ENCODE measurements at regions not wholly inside any gene's neighbourhood (a gene's known extent, or its start where the extent isn't known, plus 50 kb on each side); places are given as distances from the start of the nearest gene placed in this dataset.

DNA sequence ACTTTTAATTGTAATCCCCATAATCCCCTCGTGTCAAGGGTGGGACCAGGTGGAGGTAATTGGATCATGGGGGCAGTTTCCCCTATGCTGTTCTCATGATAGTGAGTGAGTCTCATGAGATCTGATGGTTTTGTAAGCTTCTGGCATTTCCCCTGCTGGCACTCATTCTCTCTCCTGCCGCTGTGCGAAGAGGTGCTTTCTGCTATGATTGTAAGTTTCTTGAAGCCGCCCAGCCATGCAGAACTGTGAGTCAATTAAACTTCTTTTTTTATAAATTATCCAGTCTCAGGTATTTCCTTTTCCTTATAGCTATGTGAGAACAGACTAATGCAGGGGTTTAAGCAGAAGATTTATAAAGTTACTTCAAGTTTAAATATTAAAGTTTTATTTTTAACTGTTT lies 655.2 kb downstream of the EPHA4 start:
- no peak for DNase-seq (ENCODE audit: low spot score)

- no peak for DNase-seq (ENCODE audit: low spot score)
Observed at GRCh38 chr2:220930271-220931076, 641.6 kb downstream of the EPHA4 start.

DNA sequence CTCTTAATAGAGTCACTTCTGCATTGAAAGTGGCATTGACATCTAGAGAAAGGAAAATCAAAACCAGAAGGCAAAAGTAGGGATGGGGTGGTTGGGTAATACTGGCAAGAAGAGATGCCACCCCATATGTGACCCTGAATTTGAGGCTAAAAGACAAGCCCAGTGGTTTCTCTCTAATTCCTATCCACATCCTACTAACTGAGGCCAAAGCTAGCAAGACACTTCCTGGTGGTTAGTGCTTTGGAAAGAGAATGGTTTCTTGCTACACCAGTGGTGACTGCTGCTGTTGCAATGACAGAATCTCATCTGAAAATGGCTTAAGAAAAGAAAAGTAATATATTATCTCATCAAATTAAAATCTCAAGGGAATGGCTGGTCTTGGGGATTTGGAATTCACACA lies 640.6 kb downstream of the EPHA4 start:
- no peak for DNase-seq (ENCODE audit: low spot score)

DNA sequence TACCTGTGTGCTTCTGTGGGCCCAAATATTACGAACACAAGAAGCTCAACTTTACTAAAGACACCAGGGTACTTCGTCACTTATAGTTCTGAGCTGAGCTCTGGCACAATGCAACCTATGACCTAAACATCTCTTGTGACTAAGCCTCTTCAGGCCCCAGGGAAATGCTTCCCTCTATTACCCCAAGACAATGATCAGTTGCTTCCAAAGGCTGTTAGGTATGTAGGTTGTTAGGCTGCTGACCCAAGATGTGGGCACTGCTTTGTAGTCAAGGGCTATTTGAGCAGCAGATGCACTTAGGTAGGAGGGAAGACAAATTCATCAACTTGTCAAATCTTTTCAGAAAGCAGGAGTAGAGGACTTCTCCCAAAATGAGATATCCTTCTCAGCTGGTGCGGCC lies 640.1 kb downstream of the EPHA4 start:
- no peak for DNase-seq (ENCODE audit: low spot score)

DNA sequence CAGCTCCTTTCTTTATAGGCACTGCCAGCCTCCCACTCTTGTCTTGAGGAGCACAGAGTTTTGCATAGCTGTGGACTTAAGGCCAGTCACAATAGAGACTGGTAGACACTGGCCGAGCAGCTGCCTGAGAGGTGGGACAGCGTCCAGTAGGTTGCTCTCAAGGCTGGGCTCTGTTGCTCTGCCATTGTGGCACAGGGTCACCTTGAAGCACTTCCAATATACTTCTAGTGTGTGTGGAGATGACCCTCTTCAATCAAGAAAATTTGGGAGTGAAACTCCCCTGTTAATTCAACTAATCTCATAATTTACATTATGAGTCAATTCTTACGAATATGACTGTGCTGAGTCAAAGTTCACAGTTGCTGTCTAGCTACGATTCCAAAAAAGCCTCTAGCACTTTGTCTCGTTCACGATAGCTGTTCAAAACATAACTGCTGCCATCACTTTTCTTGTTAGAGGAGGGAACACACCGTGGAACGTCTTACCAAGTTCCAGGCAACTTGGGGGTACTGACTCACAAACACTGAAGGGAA lies 636.2 kb downstream of the EPHA4 start:
- DNase-seq (ENCODE audit: low spot score), result no peak

DNA sequence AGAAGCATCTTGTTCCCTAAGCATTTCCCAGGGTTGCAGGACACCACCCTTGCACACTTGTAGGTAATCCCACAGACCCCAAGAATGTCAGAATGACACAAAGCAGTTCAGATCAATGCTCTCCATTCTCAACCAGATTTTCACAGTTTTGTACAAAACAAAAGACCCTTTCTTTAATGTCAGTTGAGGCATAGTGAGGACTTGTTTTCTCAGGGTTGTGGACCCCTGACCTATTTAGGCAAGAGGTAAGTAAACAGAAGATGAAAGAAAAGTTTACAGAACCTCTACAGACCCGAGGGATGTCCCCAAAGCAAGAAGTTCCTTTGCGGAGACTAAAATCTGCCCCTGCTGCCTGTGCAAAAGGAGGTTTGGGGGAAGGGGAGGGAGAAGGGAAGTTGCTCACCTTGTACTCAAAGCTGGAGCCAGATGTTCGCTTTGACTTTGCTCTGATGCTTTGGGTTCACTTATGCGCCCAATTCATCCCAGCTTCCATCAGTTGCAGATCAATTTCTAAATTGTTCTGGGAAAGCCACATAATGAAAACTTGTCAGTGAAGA lies 635.4 kb downstream of the EPHA4 start:
- no peak for DNase-seq (ENCODE audit: low spot score)

DNA sequence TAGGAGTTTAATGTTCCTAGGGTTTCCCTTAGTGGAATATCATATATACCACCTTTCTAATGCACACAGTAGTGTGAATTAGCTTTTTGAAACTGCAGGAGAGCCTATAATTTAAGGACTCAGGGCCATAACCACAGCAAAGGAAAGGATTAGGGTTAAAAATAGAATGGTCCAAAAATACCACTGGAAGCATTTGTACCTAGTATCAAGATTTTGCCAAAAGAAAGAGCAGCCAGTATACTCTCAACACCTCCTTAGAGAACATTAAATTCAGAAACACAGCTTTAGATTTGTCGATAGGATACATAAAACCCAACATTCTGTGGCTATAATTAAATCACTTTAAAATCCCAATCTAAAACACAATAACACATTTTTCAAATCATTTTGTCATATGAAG lies 634.9 kb downstream of the EPHA4 start:
- no peak for DNase-seq (ENCODE audit: low spot score)

DNA sequence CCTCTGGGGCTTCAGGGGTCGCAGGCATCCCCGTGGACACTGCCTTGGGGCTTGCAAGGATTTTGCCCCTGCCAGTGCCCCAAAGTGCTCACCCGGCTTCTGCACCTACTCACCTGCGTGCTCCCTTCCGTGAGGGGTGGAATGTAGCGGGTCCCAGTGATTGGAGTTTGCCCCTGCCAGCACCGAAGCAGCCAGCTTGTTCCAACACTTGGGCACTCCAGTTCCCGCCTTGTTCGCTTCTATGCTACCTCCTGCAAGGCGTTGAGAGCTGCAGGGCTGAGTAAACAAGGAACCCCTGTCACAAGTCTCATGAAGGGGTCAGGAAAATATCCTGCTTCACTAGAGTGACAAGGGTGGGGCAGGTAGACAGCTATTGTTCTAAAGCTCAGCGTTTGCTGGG lies 631.5 kb downstream of the EPHA4 start:
- no peak for DNase-seq (ENCODE audit: low spot score)

GRCh38 chr2:220941683-220942082 lies 630.4 kb downstream of the EPHA4 start:
- no peak for DNase-seq (ENCODE audit: low spot score)

GRCh38 chr2:220946552-220946951 lies 625.6 kb downstream of the EPHA4 start:
- DNase-seq (ENCODE audit: low spot score), result no peak

DNA sequence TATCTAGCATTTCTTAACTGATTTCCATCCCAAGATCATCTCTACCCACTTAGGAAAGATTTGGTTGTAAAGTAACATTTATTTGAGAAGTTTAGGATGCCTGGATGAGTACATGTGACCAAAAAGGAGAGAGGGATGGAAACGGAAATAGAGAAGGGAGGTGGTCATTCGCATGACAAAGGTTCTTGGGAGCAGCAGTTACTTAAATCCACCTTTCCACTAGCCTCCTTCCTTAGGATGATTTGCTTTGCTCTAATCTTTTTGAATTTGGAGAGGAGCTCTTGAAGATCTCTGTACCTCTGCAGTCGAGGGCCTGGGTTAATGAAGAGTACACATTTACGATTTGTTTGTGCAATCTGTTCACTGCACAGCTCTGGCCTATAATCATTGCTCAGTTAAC lies 623.5 kb downstream of the EPHA4 start:
- DNase-seq (ENCODE audit: low spot score), result no peak

DNA sequence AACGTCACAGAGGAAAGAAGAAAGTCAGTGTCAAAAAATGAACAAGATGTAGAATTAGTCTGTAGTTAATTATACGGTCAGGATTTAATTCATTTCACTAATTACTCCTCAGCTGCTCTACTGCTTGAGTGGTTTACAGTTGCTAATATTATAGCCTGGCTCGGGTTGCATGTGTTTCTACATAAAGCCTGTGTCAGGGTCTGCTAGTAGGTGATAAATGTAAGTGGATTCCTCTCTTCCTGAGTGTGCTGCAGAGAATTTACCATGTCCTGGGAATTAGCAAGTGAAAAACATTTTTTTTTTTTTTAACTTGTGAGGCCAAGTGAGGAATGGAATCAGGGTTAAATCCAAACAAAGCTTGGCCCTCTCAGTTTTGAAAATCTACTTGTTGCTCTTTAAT lies 622.6 kb downstream of the EPHA4 start:
- DNase-seq (ENCODE audit: low spot score), result no peak

GRCh38 chr2:220955776-220956175 lies 616.3 kb downstream of the EPHA4 start:
- DNase-seq (ENCODE audit: low spot score), result no peak

GRCh38 chr2:220956429-220956828 lies 615.7 kb downstream of the EPHA4 start:
- DNase-seq (ENCODE audit: low spot score), result no peak

- no peak for DNase-seq (ENCODE audit: low spot score)
Observed at GRCh38 chr2:220959391-220959802, 612.7 kb downstream of the EPHA4 start.

DNA sequence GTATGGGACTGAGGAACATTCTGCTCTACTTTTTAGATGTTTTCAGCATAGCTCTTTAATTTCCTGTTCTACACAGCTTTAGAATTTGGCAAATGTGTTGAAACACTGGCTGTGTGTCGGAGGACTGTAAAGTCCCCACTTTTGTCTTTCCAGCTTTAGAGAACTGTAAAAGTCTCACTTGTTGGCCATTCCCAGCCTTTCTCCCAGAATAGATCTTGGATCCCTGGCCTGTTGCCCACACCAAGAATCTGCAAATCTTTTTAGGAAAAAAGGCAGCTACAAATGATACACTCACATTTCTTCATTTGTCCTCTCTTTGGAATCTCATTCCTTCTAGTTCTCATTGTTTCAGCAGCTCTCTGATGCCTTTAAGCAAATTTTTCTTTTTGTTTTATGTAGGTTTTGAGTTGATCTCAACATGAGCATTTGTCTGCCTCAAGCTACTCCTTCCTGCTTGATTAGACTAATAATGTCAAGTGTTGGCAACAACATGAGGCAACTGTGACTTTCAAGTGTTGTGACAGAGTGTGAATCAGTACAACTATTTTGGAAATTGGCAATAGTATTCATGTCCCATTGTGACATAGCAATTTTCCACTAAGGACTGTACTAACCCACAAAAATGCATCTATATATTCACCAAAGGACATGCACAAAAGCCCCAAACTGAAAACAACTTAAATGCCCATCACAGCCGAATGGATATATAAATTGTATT lies 610.8 kb downstream of the EPHA4 start:
- no peak for DNase-seq (ENCODE audit: low spot score)

- no peak for DNase-seq (ENCODE audit: low spot score)
Observed at GRCh38 chr2:220962556-220962955, 609.5 kb downstream of the EPHA4 start.

DNA sequence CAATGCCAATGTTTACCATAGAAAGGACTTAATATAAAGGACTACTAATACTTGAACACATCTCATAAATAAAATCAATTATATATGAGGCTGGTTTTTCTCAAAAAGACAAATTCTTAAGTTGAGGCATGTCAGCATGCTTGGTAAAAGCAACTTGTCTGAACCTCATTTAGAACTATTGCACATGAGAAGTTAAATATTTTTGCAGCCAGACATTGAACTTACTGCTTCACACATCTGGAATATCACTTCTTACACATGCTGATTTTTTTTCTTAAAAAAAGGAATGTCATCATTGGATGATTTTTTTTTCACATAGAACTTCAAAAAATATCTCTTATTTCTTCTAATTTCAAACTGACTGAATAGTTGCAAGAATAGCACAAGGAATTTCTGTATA lies 609.0 kb downstream of the EPHA4 start:
- no peak for DNase-seq (ENCODE audit: low spot score)

- DNase-seq (ENCODE audit: low spot score), result no peak
Observed at GRCh38 chr2:220963930-220964329, 608.2 kb downstream of the EPHA4 start.

DNA sequence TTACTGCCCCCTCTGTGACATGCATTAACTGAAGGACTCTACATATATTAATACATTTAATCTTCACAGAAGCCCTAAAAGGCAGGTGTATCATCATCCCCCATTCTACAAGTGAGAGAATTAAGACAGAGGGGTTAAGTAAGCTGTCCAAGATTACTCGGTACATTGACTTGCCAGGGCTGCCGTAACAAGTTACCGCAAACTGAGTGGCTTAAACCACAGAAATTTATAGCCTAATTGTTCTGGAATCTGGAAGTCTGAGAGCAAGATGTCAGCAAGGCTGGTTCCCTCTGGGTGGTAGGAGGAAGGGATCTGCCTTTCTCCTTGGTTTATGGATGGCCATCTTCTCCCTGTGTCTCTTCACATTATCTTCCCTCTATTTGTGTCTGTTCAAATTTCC lies 605.5 kb downstream of the EPHA4 start:
- peak; percentile 1 for DNase-seq (ENCODE audit: low spot score)

DNA sequence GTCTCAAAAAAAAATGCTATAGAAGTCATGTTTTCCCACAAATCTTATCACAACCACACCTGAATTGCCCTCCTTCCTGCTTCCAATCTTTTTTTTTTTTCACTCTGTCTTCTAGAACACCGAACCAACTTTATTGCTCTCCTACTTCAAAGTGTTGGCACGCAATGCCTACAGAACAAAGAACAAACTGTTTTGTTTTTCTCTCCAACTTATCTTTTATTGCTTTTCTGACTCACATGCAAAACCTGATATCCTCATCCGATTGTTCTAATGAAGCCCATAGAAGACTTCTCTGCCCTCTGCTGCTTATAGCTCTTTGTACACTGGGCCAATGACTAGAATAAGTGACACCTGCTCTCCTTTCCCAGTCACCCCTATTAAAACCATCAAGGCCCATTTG lies 602.8 kb downstream of the EPHA4 start:
- DNase-seq (ENCODE audit: low spot score), result peak; percentile 65

GRCh38 chr2:220980966-220981675 lies 591.0 kb downstream of the EPHA4 start:
- no peak for DNase-seq (ENCODE audit: low spot score)
